ENCODE measurements at regions not wholly inside any gene's neighbourhood (a gene's known extent, or its start where the extent isn't known, plus 50 kb on each side); places are given as distances from the start of the nearest gene placed in this dataset.
"Not testable (repeated sequence)": the region's sequence is repeated elsewhere in the genome, so short reads cannot be mapped to it uniquely, and the experiment has no call there.

DNA sequence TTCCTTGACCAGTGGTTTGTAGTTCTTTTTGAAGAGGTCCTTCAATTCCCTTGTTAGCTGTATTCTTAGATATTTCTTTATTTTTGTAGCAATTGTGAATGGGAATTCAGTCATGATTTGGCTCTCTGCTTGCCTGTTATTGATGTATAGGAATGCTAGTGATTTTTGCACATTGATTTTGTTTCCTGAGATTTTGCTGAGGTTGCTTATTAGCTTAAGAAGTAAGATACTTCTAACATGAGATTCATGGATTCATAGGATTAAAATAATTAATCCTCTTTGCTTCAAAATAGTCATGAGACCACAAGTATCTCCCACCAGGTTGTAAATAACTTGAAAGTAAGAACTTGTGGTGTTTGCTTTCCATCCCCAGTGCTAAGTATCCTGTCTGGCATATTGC is 308.9 kb downstream of the DTHD1 start:
- no peak for DNase-seq (ENCODE audit: low read depth in 2 of 2)

DNA sequence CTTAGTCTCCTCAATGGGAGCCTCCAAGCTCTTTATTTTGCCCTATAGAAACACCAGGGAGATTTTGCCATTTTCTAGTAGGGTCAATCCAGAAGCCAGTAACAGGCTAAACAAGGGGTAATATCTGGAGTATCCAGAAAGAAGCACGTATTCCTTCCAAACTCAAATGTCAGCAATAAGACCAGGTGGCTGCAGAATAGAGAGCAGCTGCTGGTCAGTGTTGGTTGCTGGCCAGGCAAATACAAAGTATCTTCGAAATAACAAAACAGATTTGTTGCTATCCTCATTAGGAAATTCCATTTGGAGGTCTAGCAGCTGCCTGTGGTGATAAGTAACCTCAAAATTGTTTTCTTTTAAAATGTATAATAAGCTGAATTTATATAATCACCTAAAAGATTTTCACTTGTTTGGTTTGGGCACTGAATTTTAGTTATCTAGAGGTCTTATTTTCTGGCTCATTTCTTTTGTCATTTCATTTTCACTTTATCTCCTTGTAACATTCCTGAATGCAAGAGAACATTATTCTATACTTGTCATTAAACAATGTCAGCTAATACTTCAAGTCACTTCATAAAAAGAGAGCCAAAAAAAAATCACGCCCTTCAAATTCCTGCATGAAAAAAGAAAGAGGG is 320.6 kb downstream of the DTHD1 start:
- DNase-seq (ENCODE audit: low read depth in 2 of 2) = no peak

DNA sequence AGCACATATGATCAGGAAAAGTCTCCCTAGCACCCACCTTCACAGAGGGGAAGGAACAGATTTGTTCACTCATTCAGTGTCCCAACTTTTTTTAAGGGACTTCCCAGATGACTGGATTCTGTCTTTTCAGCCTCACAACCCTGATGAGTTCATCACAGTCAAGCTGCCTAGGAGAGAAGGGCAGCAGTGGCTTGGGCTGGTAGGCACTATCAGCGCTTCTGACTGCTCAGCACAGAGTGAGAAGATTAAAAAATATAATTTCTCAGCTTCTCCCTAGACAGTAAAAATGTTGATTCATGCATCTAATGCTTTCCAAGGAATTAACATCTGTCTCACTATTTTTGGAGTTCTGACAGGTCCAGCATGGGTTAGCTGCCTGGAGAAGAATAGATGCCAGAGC is 328.2 kb downstream of the DTHD1 start:
- DNase-seq (ENCODE audit: low read depth in 2 of 2) = no peak

DNA sequence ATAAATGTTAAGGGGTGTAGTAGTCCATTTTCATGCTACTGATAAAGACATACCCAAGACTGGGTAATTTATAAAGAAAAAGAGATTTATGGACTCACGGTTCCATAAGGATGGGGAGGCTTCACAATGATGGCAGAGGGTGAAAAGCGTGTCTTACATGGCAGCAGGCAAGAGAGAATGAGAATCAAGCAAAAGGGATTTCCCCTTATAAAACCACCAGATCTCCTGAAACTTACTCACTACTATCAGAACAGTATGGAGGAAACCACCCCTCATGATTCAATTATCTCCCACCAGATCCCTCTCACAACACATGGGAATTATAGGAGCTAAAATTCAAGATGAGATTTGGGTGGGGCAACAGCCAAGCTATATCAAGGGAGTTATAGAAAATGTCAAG is 329.2 kb downstream of the DTHD1 start:
- DNase-seq (ENCODE audit: low read depth in 2 of 2) = no peak

- DNase-seq (ENCODE audit: low read depth in 2 of 2) = not testable (repeated sequence)
Observed at GRCh38 chr4:36613142-36613541, 331.7 kb downstream of the DTHD1 start.

GRCh38 chr4:36614011-36614410 is 332.6 kb downstream of the DTHD1 start:
- DNase-seq (ENCODE audit: low read depth in 2 of 2) = no peak

DNA sequence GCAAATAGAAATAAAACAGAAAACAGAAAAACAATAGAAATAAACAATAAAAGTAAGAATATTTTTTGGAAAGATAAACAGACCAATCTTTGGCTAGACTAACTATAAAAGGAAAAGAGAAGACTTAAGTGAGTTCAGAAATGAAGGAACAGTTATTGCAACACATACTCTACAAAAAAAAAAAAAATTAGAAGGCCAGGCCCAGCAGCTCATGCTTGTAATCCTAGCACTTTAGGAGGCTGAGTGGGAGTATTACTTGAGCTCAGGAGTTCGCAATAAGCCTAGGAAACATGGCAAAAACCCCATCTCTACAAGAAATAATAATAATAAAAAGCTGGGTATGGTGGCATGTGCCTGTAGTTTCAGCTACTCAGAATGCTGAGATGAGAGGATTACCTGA is 336.7 kb downstream of the DTHD1 start:
- DNase-seq (ENCODE audit: low read depth in 2 of 2) = no peak

GRCh38 chr4:36624030-36624429 is 342.6 kb downstream of the DTHD1 start:
- no peak for DNase-seq (ENCODE audit: low read depth in 2 of 2)

DNA sequence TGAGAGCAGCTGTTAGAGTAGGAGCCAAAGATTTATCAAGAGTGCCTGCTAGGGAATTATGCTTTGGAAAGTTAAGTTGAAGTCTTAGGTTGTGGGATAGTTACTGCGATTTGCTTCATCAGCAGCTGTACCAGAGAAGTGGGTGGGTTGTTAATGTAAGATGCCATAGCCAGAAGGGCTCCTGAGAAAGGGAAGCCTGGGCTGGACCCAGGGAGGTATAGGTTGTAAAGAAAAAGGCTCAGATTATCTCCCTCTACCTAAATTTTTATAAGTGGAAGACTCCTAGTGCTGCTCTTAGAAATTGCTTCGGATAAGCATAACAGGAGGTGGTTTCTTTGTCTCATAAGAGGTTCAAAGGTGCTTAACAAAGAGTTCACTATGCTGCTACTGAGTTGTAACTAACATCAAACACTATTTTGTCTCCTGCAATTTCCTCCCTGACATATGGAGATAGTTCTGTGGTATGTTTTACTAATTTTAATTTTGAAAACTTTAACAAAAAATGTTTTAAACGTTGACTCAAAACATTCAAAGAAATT is 356.9 kb downstream of the DTHD1 start:
- no peak for DNase-seq (ENCODE audit: low read depth in 2 of 2)

GRCh38 chr4:36640876-36641275 is 359.5 kb downstream of the DTHD1 start:
- DNase-seq (ENCODE audit: low read depth in 2 of 2) = no peak

- DNase-seq (ENCODE audit: low read depth in 2 of 2) = no peak
Observed at GRCh38 chr4:36651253-36651652, 369.8 kb downstream of the DTHD1 start.

- DNase-seq (ENCODE audit: low read depth in 2 of 2) = no peak
Observed at GRCh38 chr4:36652857-36653256, 371.4 kb downstream of the DTHD1 start.

GRCh38 chr4:36665985-36666527 is 384.6 kb downstream of the DTHD1 start:
- DNase-seq (ENCODE audit: low read depth in 2 of 2) = no peak

GRCh38 chr4:36675436-36675835 is 394.0 kb downstream of the DTHD1 start:
- no peak for DNase-seq (ENCODE audit: low read depth in 2 of 2)

DNA sequence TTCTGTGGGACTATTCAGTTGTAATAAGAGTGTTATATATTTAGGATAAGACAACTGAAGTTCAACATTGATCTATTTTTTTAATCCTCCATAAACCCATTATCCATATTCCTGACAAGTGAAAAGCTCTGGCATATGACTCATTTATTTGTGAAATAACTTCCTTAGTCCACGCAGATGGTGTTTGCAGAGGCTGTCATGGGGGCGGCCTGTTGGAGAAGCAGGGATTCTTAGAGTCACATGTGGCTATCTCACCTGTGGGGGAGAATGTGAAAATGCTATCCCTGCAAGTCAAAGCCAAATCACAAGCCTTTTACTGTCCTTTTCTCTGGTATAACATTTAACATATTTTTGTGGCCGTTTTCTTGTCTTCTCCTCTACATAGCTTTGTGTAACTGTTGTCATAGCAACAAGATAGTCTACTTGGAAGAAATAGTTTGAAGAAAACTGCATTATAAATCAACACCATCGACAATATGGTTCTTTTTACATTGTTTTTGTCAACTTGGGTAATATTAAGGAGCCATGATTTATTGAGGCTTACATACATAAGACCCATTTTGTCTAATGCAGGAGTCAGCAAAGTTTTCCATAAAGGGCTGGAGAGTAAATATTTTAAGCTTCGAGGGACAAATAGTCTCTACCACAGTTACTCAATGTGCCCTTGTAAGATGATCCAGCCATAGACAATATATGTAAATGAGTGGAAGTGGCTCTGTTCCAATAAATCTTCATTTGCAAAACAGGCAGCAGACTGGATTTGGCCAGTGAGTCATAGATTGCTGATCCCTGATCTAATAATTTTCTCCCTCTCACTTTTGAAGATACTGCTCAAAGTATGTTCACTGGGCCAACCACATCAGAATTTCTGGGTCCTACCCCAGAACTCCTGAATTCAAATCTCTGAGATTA is 395.0 kb downstream of the DTHD1 start:
- no peak for DNase-seq (ENCODE audit: low read depth in 2 of 2)

DNA sequence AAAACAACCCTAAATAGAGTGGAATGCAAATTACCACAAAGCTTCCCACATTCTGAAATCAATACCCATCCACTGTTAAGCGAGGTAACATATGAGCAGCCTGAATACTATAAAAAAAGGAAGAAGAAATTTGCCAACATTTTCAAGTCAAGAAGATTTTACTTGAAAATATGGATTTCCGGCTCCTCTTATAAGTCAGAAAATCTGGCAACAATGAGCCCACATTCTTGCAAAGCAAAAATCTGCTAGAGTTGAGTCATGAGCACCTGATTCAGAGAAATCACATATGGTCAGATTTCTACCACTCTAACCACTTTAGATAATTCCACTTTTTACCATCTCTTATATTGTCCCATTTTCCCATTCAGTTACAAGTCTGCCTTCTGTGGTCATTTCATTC is 395.7 kb downstream of the DTHD1 start:
- no peak for DNase-seq (ENCODE audit: low read depth in 2 of 2)

DNA sequence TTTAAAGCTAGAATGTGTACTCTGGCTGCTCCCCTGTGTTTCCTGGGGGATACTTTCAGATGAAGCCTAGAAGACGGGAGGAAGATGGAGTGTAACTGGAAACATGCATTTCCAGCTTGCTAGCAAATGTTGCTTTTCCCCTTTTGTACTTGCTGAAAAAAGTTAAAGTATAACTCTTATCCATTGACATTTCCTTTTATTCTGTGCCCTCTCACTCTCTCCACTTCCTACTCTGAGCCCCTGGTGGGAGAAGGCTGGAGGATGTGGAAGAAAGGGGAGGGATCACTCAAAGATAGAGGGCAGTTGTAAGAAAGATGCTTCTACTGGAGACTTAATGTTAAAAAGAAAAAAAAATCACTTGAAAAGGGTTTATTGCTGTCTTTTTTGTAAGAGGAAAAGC is 396.5 kb downstream of the DTHD1 start:
- no peak for DNase-seq (ENCODE audit: low read depth in 2 of 2)

GRCh38 chr4:36687681-36688080 is 406.3 kb downstream of the DTHD1 start:
- no peak for DNase-seq (ENCODE audit: low read depth in 2 of 2)

DNA sequence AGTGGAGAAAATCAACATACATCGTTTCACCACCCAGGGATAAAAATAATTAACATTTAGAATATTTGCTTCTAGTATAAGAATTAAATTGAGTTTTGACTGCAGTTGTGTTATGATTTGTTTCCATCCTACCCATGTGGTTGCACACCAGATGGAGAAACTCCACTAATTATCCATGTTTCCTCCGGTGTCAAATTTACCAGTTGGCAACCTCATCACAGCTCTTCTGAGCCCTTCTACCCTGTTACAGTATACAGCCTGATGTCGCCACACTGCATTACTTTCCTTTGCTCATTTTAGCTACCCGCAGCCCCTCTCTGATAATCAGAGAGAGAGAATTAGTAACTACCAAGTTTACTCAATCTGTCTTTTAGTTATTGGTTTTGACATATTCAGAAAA is 411.2 kb downstream of the DTHD1 start:
- no peak for DNase-seq (ENCODE audit: low read depth in 2 of 2)

DNA sequence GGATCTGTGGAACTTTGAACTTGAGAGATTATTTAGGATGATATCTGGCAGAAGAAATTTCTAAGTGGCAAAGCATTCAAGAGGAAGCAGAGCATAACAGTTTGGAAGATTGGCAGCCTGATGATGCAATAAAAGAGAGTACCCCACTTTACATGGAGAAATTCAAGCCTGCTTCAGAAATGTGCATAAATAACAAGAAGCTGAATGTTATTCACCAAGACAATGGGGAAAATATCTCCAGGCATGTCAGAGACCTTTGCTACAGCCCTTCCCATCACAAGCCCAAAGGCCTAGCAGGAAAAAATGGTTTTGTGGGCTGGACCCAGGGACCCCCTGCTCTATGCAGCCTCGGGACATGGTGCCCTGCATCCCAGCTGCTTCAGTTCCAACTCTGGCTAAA is 420.8 kb downstream of the DTHD1 start:
- DNase-seq (ENCODE audit: low read depth in 2 of 2) = no peak

DNA sequence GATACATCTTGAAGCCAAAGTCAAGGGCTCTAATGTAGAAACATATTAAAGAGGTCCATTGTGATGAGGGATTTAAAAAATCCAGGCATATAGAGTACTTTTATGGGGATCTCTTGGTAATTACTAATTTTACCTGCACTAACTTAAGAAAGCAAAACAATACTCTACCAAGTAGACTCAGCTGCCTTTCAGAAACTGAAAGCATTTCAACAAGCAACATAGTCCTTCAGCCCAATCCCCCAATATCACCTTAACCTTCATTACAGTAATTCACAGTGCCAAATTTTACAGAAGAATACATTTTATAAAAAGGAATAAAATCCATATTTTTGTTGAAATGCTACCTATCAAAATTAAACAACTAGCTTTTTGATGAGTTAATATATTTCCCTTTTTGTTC is 422.9 kb downstream of the DTHD1 start:
- no peak for DNase-seq (ENCODE audit: low read depth in 2 of 2)

DNA sequence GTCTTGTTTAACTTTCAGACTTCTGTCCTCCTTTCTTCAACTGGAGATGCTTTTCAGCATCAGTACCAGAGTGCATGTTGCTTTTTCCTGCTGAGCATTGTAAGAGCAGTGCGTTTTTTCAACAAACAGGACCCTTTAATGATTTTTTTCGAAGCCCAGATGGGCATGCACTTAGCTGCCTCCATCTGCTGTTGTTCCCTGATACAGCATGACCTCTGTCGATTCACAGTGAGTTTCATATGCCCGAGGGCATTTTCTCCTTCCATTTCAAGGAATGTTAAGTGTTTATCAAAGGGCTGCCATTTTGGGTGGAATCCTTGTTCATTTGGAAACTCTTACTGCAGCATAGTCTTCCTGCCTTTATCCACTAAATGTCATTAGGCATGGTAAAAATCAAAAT is 428.6 kb downstream of the DTHD1 start:
- no peak for DNase-seq (ENCODE audit: low read depth in 2 of 2)

DNA sequence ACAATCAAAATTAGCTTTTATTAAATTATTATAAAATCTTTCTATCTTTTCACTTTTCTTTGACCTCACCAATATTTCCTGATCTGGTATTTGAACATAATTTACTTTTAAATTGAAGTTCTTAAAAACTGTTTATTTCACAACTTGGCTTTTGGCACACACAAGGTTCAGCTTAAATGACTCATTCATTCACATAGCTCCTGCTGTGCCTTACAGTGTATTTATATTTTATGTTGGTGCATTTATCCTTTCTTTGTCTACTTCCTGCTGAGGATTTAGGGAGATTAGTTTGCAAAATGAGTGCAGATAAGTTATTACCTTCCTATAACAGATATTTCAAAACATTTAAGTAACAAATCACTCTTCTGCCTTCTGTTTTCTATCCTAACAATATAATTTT is 430.6 kb downstream of the DTHD1 start:
- DNase-seq (ENCODE audit: low read depth in 2 of 2) = no peak

Data from fibroblast of skin of left biceps (primary cell).